Keratinocyte (primary cell): ENCODE measurements at regions not wholly inside any gene's neighbourhood (a gene's known extent, or its start where the extent isn't known, plus 50 kb on each side); places are given as distances from the start of the nearest gene placed in this dataset.

Source experiments
- DNase-seq: peaks from one replicate; pipeline ENCODE4 v3.0.0-alpha.2; 2011; ENCODE audit warnings: low read depth, missing footprints, low spot score
- FAIRE-seq: peaks from 2 replicates; lab custom pipeline; 2011; peaks lifted over from hg19 to GRCh38; lab: Jason Lieb, UNC
- H2AFZ ChIP-seq: 2 replicates; pipeline ENCODE4 v1.6.0; 2012; ENCODE audit warnings: low read length, control low read depth, inconsistent platforms; ENCODE audit not compliant: control insufficient read depth
- H3K27ac ChIP-seq: 2 replicates; pipeline ENCODE4 v1.5.1; 2011; ENCODE audit warnings: low read length; ENCODE audit not compliant: control insufficient read depth, insufficient read depth
- H3K27me3 ChIP-seq: 3 replicates; pipeline ENCODE4 v1.6.0; 2011; ENCODE audit warnings: low read length; ENCODE audit not compliant: control insufficient read depth, insufficient read depth; ENCODE audit errors: extremely low read depth
- H3K36me3 ChIP-seq, 2 experiments: 2 replicates in 1 of 2; 3 replicates in 1 of 2; pipeline ENCODE4 v1.5.1; 2011; ENCODE audit warnings: low read length in 2 of 2, mild to moderate bottlenecking in 1 of 2; ENCODE audit not compliant: control insufficient read depth in 2 of 2, insufficient read depth in 2 of 2; ENCODE audit errors: extremely low read depth in 1 of 2
- H3K4me1 ChIP-seq: 3 replicates; pipeline ENCODE4 v1.5.1; 2011; ENCODE audit warnings: low read length; ENCODE audit not compliant: control insufficient read depth, insufficient read depth; ENCODE audit errors: extremely low read depth
- H3K4me2 ChIP-seq: 3 replicates; pipeline ENCODE4 v1.6.0; 2011; ENCODE audit warnings: low read depth, low read length; ENCODE audit not compliant: control insufficient read depth, insufficient read depth; ENCODE audit errors: extremely low read depth
- H3K4me3 ChIP-seq, 3 experiments: fragments of 200-600 bp in 1 of 3; sonication (generic) in 1 of 3; 2 replicates in 2 of 3; 3 replicates in 1 of 3; pipeline ENCODE4 v1.5.1; 2011 to 2016; ENCODE audit warnings: low read length in 3 of 3, mild to moderate bottlenecking in 3 of 3, control low read depth in 2 of 3, inconsistent platforms in 1 of 3, low read depth in 1 of 3, mixed read lengths in 1 of 3, mixed run types in 1 of 3, moderate library complexity in 1 of 3; ENCODE audit not compliant: control insufficient read depth in 2 of 3, insufficient read depth in 2 of 3; ENCODE audit errors: extremely low read depth in 1 of 3
- H3K79me2 ChIP-seq: 2 replicates; pipeline ENCODE4 v1.6.0; 2012; ENCODE audit warnings: low read length; ENCODE audit not compliant: control insufficient read depth, insufficient read depth
- H3K9ac ChIP-seq: 3 replicates; pipeline ENCODE4 v1.6.0; 2011; ENCODE audit warnings: low read length; ENCODE audit not compliant: control insufficient read depth, insufficient read depth; ENCODE audit errors: extremely low read depth
- H3K9me1 ChIP-seq: 3 replicates; pipeline ENCODE4 v1.6.0; 2011; ENCODE audit warnings: low read length; ENCODE audit not compliant: control insufficient read depth, insufficient read depth; ENCODE audit errors: extremely low read depth
- H3K9me3 ChIP-seq: 2 replicates; pipeline ENCODE4 v1.5.1; 2012; ENCODE audit warnings: low read depth, low read length; ENCODE audit not compliant: control insufficient read depth
- H4K20me1 ChIP-seq: 3 replicates; pipeline ENCODE4 v1.6.0; 2011; ENCODE audit warnings: low read length; ENCODE audit not compliant: control insufficient read depth, insufficient read depth; ENCODE audit errors: extremely low read depth
- CTCF ChIP-seq, 3 experiments: IDR thresholded peaks in 1 of 3; conservative IDR thresholded peaks in 1 of 3; optimal IDR thresholded peaks in 1 of 3; 2 replicates in 2 of 3; 3 replicates in 1 of 3; pipeline versions ENCODE3 to v1.5.1; 2011; ENCODE audit warnings: low read length in 3 of 3, mild to moderate bottlenecking in 3 of 3, moderate library complexity in 2 of 3, control low read depth in 1 of 3, inconsistent platforms in 1 of 3; ENCODE audit not compliant: insufficient read depth in 2 of 3; ENCODE audit errors: extremely low read depth in 1 of 3
- EZH2 ChIP-seq: IDR thresholded peaks from one replicate; pipeline ENCODE4 v1.6.1; 2012; ENCODE audit warnings: inconsistent platforms, mild to moderate bottlenecking, low read length, moderate library complexity
- dilution Hi-C: fragments of 300-500 bp; cut with MboI; formaldehyde crosslinking; loops from one replicate; pipeline ENCODE4 v1.7.0; 2020; ENCODE audit warnings: low sequenced_read_pairs; ENCODE audit not compliant: extremely low pct_ligation_motif_present

GRCh38 chr5:23284656-23285055, 222.8 kb upstream of the PRDM9 start:
- Histone ChIP-seq H3K4me1 (no peaks in the 10 kb centered on the region), H3K4me3 (no peak overlapping the region), H3K79me2 (no peaks in the 10 kb centered on the region), H4K20me1 (no peaks in the 10 kb centered on the region), H3K27me3 (no peaks in the 10 kb centered on the region), H3K9me3 (no peaks in the 10 kb centered on the region), H2AFZ (no peak overlapping the region), H3K27ac (no peak overlapping the region), H3K4me2 (no peak overlapping the region), H3K9me1 (no peaks in the 10 kb centered on the region), H3K9ac (no peak overlapping the region), H3K36me3 (no peaks in the 10 kb centered on the region)
- dilution Hi-C loops: no loop called here
- FAIRE-seq (no peak), DNase-seq (no peak)
- TF ChIP-seq EZH2 (no peak), CTCF (optimal IDR thresholded peaks at IDR 0.05 in 1 of 3, IDR thresholded peaks at IDR 0.05 in 1 of 3, conservative IDR thresholded peaks at IDR 0.05 in 1 of 3; ENCODE audit: extremely low read depth in 1 of 3, insufficient read depth in 2 of 3, low read length in 3 of 3) (no peak)

GRCh38 chr5:23274171-23274570, 233.2 kb upstream of the PRDM9 start:
- dilution Hi-C loops: no loop called here
- Histone ChIP-seq H3K27ac (no peak overlapping the region), H3K9me3 (no peaks in the 10 kb centered on the region), H3K27me3 (no peaks in the 10 kb centered on the region), H4K20me1 (no peaks in the 10 kb centered on the region), H3K9me1 (no peaks in the 10 kb centered on the region), H3K36me3 (no peaks in the 10 kb centered on the region), H3K79me2 (no peaks in the 10 kb centered on the region), H3K9ac (no peak overlapping the region), H3K4me2 (no peak overlapping the region), H3K4me1 (no peaks in the 10 kb centered on the region), H3K4me3 (no peak overlapping the region), H2AFZ (no peak overlapping the region)
- DNase-seq (no peak), FAIRE-seq (no peak)
- TF ChIP-seq EZH2 (no peak), CTCF (optimal IDR thresholded peaks at IDR 0.05 in 1 of 3, IDR thresholded peaks at IDR 0.05 in 1 of 3, conservative IDR thresholded peaks at IDR 0.05 in 1 of 3; ENCODE audit: extremely low read depth in 1 of 3, insufficient read depth in 2 of 3, low read length in 3 of 3) (no peak)
